Hindlimb muscle (tissue), 1 donor: ENCODE measurements at regions not wholly inside any gene's neighbourhood (a gene's known extent, or its start where the extent isn't known, plus 50 kb on each side); places are given as distances from the start of the nearest gene placed in this dataset.

Experiments
- DNase-seq: peaks from one replicate; pipeline ENCODE4 v3.0.0-alpha.2; 2013

DNA sequence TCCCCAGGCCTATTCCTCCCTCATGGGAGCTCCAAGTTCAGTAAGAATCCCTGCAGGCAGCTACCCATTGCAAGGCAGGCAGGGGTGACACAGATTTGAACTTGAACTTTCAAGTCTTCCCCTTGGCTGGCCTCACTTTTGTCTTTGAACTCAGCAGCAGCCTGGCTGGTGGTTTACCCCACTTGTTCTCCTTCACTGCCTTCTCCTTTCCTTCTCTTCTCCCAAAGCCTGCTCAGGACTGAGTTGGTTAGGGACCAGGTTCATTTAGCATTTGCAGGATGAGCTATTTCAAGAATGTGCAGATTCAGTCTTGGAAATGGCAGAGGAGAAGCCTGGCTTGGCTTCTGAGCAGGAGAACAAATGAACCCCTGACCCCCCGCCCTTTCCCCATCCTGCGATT is 67.7 kb upstream of the TBX3 start:
- DNase-seq: no peak

DNA sequence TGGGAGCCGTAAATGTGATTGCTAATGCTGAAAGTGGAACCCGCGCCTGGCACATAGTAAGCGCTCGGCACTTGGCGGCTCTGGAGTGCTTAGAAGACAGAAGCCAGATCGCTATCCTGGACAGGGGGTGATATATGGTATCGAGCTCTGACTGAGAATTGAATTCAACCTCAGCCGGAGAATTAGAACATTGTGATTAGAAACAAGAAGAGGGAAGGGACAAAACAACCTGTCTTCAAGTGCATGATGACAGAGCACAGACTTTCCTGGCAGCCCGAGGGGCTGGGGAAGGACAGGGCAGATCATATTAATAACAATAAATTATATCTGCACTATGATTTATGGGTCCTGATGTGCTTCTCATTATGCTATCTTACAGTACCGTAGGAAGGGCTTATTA is 66.9 kb upstream of the TBX3 start:
- no peak for DNase-seq

DNA sequence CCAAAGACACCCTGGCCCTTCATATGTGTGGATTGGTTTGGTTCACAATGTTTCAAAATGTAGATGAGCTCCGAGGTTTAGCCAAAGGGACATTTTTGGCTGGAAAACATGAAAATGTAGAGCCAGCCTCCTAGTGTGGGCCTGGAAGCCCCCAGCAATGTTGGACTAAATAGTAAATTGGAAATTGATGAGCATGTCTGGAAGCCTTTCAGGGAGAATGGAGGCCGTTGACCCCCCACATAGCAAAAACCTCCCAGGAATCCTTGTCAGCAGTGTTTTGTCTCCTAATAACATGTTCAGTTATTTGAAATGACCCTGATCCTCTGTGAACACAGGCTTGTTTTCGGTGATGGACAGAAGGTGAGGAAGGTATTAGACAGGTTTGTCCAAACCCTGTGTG is 65.1 kb upstream of the TBX3 start:
- no peak for DNase-seq

DNA sequence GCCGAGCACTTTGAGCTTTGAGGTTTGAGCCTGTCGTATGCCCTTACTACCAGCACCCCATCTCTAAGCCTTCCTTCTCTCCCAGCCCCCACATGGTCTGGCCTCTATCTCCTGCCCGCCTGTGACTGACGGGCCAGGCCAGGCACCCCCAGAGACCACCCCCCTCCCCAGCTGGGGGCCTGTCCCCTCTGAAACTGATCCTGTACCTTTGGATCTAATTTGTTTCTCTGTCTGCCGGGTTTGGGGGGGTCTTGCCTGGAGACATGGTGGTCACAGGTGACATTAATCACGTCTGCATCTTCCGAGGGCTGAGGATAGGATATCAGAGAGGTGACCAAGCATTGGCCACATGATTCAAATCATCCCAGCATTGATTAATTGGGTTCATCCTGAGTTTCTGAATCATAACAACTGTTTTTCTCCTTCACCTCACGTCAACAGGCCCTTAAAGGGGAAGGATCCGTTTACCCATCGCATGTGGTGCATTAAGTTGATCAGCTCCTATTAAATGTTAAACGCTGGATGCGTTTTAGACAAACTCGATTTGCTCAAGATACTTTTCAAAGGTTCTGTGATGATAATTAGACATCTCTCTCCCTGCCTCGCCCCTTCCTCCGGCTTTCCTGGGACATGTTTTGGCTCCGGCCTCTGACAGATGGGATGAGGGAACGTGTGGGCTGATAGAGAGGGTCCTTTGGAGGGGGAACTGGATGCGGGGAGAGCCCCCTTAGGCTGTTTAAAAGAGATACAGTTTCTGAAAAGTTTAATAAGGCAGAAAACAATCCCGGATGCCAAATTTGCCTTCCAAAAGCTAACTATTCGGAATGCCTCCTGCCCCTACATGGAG is 63.3 kb upstream of the TBX3 start:
- DNase-seq: no peak

DNA sequence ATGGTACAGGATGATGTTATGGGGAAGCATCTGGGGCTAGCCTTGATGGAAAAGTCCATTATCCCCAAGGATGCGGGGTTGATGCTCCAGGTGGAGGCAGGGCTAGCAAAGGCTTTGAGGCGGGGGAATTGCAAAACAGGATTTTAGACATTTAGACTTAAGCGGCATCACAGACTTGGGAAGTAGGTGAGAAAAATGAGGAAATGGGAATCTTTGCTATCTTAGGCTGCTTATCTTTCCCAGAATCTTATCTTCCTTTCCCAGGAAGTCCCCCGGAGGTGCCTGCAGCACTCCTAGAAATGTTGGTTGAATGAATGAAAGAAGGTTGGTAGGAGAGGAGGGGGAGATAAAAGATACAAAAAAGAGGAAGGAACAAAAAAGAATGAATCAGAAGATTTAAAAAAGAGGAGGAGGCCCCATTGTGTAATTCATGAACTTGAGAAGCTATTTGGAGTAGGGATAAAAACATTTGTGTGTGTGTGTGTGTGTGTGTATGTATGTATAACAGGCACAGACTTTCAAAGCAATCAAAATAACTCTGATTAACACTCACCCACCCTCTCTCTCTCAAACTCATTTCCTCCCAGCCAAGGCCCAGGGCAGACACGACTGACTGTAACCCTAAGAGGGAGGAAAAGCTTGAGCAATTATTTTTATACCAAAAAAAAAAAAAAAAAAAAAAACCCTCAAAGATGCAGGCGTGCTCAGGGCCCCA is 62.5 kb upstream of the TBX3 start:
- DNase-seq: no peak

DNA sequence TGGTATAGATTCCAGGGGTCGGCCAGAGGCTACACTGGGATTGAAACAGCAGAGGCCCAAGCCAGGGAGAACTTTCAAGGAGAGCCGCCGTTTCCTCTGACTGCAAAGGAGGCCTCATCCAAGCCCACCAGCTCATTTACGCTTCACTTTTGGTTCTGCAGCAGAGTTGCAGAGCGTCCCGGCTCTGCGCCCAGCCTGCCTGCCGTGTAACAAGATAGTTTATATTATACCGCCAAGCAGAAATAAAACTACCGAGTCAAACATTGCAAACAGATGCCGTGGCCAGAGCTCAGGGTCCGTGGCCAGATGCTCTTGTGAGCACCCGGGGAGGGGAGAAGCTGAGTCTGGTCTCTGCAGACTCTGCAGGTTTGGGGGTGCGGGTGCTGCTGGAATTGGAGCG is 60.7 kb upstream of the TBX3 start:
- DNase-seq: peak; percentile 81

DNA sequence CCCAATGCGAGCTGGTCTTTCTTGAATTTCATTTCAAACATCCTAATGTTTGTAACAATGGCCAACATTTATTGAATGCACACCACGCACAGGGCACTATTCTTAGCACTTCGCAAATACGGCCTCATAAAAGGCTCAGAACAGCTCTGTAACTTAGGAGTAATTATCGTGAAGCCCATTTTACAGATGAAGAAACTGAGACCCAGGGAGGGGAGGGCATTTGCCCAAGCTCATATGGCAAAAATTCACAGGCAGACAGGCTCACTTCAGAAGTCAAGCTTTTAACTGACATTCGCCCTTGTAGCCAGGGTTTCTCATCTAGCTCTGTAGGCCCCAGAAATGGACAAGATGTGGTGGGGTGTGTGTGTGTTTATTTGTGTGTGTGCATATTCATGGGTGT is 60.3 kb upstream of the TBX3 start:
- DNase-seq: no peak

DNA sequence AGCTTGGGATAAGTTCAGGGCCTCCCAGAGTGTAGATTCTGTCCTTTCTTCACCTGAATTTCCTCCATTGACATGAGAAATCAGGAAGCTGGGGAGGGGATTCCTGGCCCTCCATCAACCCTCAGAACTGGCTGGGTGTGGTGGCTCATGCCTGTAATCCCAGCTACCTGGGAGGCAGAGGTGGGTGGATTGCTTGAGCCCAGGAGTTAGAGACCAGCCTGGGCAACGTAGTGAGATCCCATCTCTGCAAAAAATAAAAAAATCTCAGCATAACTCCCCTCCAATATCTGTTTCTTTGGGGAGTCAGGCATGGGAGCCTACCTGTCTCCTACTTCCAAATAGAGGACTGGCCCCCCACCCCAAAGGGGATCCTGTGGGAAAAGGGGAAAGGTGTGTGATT is 59.8 kb upstream of the TBX3 start:
- no peak for DNase-seq

DNA sequence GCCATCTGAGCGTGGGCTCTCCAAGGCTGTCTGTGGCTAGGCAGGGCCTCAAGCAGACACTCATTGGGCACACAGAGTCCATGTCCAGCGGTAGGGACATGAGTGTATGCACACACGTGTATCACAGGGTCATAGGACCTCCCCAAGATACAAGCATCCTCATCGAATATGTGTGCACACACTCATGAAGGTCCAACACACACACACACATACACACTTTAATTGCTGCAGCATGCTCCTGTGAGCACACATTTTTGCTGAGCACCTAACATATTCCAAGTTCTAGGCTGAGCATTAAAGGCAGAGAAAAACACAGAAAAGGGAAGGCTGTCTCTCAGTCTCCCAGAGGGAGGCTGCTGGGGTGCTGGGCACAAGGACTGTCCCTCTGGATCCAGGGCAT is 59.3 kb upstream of the TBX3 start:
- DNase-seq: no peak

DNA sequence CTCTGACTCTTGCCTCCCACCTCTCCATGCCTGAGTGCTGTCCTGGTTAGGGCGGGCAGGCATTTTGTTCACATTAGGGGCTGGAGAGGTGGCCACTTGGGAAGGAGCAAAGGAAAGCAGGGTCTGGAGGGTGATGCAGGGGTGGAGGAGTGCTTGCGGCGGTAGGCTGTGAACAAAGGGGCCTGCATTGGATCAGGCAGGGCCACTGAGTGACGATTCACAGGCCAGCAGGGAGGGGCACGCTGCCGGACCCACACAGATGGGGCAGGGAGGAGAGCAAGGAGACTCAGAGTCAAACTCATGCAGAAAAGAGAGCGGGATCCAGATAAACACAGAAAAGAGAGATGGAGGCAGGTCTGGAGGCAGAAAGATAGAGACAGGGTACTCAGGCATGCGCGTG is 58.4 kb upstream of the TBX3 start:
- no peak for DNase-seq

DNA sequence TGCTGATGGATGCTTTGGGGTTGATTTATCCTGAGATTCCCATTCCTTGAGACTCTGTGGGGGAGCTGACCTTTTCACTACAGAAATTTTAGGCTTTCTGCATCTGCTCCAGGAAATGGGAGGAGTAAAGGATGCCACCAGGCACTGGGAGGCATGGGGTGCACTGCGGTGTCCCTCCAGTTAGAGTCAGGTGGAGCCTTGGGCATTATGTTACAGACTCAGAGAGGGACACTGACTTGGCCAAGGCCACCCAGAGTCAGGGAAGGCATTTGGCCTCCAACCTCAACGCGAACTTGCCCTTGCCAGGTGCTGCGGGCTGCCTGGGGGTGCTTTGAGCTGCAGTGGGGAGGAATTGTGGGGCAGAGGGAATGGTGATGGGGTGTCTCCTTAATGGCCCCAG is 58.0 kb upstream of the TBX3 start:
- no peak for DNase-seq

DNA sequence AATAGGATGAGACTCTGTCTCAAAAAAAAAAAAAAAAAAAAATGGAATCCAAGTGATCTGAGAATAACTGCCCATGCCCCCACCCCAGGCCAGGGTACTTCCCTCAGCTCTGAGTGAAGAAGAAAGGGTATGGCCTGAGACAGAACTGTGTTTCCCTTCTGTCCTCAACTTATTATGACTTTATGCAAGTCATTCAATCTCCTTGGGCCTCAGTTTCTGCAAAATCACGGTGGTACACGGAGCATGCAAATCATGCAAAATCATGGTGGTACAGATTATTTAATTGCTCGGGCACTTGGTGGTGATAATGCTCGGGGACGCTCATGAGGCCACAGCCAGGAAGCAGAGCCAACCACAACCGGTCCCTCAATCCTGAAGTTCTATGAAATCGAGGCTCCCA is 56.5 kb upstream of the TBX3 start:
- DNase-seq: no peak

DNA sequence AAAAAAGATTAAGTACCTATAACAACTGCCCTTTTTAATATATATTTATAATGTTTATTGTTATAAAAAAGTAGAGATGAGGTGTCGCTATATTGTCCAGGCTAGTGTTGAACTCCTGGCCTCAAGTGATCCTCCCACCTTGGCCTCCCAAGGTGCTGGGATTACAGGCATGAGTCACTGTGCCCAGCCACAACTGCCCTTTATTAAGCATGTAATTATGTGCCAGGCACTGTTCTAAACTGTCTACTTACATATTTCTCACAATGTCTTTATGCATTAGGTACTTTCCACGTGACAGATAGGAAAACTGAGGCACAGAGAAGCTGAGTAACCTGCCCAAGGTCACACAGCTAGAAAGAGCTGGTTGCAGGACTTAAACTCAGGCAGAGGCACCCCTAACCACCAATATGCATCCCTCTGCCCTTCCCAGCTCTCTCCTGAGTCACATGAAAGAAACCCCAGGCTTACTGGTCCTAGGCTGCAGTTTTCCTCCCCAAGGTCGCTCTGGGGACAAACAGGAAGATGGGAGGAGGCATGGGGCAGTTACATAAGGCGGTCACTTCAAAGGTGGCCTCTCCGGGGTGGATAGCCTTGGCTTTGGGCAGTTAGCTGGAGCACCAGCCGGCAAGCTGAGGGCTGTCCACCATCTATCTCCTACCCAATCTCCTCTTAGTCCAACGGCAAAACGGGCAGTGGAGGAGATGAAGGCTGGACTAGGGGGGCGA is 54.6 kb upstream of the TBX3 start:
- no peak for DNase-seq

DNA sequence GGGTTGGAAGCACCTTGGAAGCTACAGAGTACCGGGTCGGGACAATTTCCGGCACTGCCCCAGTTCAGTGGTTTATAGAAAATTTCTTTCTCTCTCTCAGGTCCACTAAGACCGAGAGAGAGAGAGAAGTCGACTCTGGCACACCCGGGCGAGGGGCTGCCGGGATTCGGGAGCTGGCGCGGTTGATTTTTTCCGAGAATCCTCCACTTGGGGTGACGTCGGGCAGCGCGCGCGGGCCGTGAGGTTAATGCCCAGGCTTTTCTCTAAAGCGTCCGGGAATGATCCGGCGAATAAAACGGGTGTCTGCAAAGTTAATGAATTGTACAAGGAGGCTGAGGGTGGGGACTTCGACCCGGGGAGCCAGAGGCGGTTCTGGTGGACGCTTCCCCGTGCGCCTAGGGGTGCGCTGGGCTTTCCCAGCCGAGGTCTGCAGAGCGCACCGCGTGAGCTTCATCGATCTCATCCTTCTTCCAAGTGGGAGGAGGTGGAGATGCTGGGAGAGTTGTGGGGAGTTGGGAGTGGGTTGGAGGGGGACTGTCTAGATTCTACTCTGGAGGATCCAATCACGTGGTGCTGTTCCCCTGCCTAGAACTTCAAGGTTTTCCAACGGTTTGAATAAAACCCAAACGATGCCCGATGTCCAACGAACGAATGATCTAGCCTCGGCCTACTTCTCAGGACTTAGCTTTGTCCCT is 51.9 kb upstream of the TBX3 start:
- DNase-seq: no peak

DNA sequence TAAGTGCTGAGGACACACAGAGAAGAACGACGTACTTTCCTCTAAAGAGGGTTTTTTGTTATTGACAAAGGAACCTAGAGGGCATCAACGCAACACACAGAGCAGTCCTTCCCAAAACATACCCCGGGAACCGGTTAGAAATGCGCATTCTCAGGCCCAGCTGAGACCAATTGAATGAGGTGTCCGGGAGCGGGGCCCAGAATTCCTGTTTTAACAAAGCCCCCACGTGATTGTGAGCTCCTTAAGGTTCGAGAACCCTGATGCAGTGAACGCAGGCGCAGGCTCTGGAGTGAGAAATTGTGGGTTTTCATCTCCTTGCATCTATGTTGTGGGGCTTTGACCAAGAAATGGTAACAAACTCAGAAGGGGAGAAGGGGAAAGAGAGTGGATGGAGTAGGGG is 51.0 kb upstream of the TBX3 start:
- no peak for DNase-seq

DNA sequence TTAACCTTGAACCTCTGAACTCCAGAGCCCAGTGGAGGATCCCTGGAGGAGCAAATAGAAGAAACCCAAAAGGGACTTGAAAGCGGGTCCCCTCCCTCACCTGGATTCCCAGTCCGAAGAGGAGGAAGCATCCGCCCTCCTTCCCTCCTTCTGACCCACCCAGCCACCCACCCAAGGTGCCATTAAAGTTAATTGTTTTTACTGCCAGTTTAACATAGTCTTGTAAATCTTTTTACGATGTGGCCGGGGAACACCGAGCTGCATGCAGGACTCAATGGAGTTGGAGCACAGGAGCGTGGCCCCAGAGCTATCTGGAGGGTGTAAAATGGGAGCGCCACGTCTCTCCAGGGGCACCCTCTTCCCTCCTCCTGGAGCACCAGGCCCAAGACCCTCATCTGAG is 49.9 kb upstream of the TBX3 start:
- DNase-seq: no peak
